HG03025 (cell line): ENCODE measurements at regions not wholly inside any gene's neighbourhood (a gene's known extent, or its start where the extent isn't known, plus 50 kb on each side); places are given as distances from the start of the nearest gene placed in this dataset.
"Not testable (repeated sequence)": the region's sequence is repeated elsewhere in the genome, so short reads cannot be mapped to it uniquely, and the experiment has no call there.

Experiments used
- ATAC-seq: cut with Tn5 transposase; IDR thresholded peaks from one replicate; pipeline ENCODE4 v1.9.1; 2021; ENCODE audit warnings: mild to moderate bottlenecking, moderate library complexity; ENCODE audit not compliant: unreplicated experiment, low FRiP score

GRCh38 chr3:87437765-87438164, 161.4 kb upstream of the POU1F1 start:
- ATAC-seq, result no peak

GRCh38 chr3:87436781-87437543, 160.6 kb upstream of the POU1F1 start:
- ATAC-seq, result no peak

- ATAC-seq, result no peak
Observed at GRCh38 chr3:87435926-87436620, 159.7 kb upstream of the POU1F1 start.

- not testable (repeated sequence) for ATAC-seq
Observed at GRCh38 chr3:87433445-87433844, 157.1 kb upstream of the POU1F1 start.

GRCh38 chr3:87426918-87427317, 150.5 kb upstream of the POU1F1 start:
- no peak for ATAC-seq

- no peak for ATAC-seq
Observed at GRCh38 chr3:87425056-87425455, 148.7 kb upstream of the POU1F1 start.

GRCh38 chr3:87423336-87423735, 147.0 kb upstream of the POU1F1 start:
- no peak for ATAC-seq

- ATAC-seq, result no peak
Observed at GRCh38 chr3:87422333-87422732, 145.9 kb upstream of the POU1F1 start.

- ATAC-seq, result no peak
Observed at GRCh38 chr3:87420171-87420570, 143.8 kb upstream of the POU1F1 start.

- ATAC-seq, result no peak
Observed at GRCh38 chr3:87414271-87414670, 137.9 kb upstream of the POU1F1 start.

- no peak for ATAC-seq
Observed at GRCh38 chr3:87413814-87414213, 137.4 kb upstream of the POU1F1 start.

- ATAC-seq, result no peak
Observed at GRCh38 chr3:87410110-87410509, 133.7 kb upstream of the POU1F1 start.

- ATAC-seq, result no peak
Observed at GRCh38 chr3:87398168-87398801, 121.9 kb upstream of the POU1F1 start.

GRCh38 chr3:87397211-87397610, 120.8 kb upstream of the POU1F1 start:
- ATAC-seq, result no peak

- ATAC-seq, result no peak
Observed at GRCh38 chr3:87390821-87391220, 114.4 kb upstream of the POU1F1 start.

- ATAC-seq, result no peak
Observed at GRCh38 chr3:87390353-87390752, 114.0 kb upstream of the POU1F1 start.

- ATAC-seq, result no peak
Observed at GRCh38 chr3:87375231-87375682, 98.9 kb upstream of the POU1F1 start.

GRCh38 chr3:87370007-87370406, 93.6 kb upstream of the POU1F1 start:
- no peak for ATAC-seq

- ATAC-seq, result no peak
Observed at GRCh38 chr3:87367736-87368135, 91.4 kb upstream of the POU1F1 start.

- no peak for ATAC-seq
Observed at GRCh38 chr3:87363721-87364120, 87.3 kb upstream of the POU1F1 start.

GRCh38 chr3:87361956-87362355, 85.6 kb upstream of the POU1F1 start:
- no peak for ATAC-seq
